Liver (tissue), 8 donors: ENCODE measurements at regions not wholly inside any gene's neighbourhood (a gene's known extent, or its start where the extent isn't known, plus 50 kb on each side); places are given as distances from the start of the nearest gene placed in this dataset.

Experiments
- DNase-seq: peaks from one replicate; pipeline ENCODE4 v3.0.0-alpha.2; 2017; ENCODE audit warnings: low spot score
- H3K27ac ChIP-seq, 2 donors: one replicate each; pipeline ENCODE4 v1.7.0; 2013; ENCODE audit warnings: inconsistent platforms in 2 of 2, low read length in 2 of 2, control low read depth in 1 of 2, low read depth in 1 of 2, mild to moderate bottlenecking in 1 of 2
- H3K27me3 ChIP-seq, 4 donors: one replicate each; pipeline versions ENCODE4 v1.6.1 to v1.7.0; 2013; ENCODE audit warnings: low read length in 3 of 4, inconsistent platforms in 1 of 4, mild to moderate bottlenecking in 1 of 4, moderate library complexity in 1 of 4; ENCODE audit not compliant: control insufficient read depth in 4 of 4, insufficient read depth in 4 of 4
- H3K36me3 ChIP-seq, 4 donors: one replicate each; pipeline versions ENCODE4 v1.6.1 to v1.7.0; 2013; ENCODE audit warnings: low read length in 3 of 4, mild to moderate bottlenecking in 3 of 4, low read depth in 1 of 4, moderate library complexity in 1 of 4; ENCODE audit not compliant: control insufficient read depth in 4 of 4, insufficient read depth in 3 of 4
- H3K4me1 ChIP-seq, 4 donors: one replicate each; pipeline versions ENCODE4 v1.6.1 to v1.7.0; 2013; ENCODE audit warnings: low read length in 3 of 4, mild to moderate bottlenecking in 3 of 4, moderate library complexity in 1 of 4; ENCODE audit not compliant: control insufficient read depth in 4 of 4, insufficient read depth in 4 of 4
- H3K4me3 ChIP-seq, 3 donors: one replicate each; pipeline versions ENCODE4 v1.6.1 to v1.7.0; 2013; ENCODE audit warnings: low read length in 3 of 3, control low read depth in 1 of 3, low read depth in 1 of 3, mild to moderate bottlenecking in 1 of 3
- H3K9ac ChIP-seq, 2 donors: one replicate each; pipeline ENCODE4 v1.7.0; 2013; ENCODE audit warnings: low read length in 2 of 2, mild to moderate bottlenecking in 2 of 2, moderate library complexity in 2 of 2, control low read depth in 1 of 2, low read depth in 1 of 2
- H3K9me3 ChIP-seq, 4 donors: one replicate each; pipeline versions ENCODE4 v1.6.1 to v1.7.0; 2013; ENCODE audit warnings: low read length in 3 of 4; ENCODE audit not compliant: control insufficient read depth in 4 of 4
- ATF3 ChIP-seq: IDR thresholded peaks from 2 replicates; pipeline ENCODE4 v1.6.1; 2016; ENCODE audit warnings: antibody characterized with exemption
- EGR1 ChIP-seq, 2 donors: IDR thresholded peaks; 2 replicates each; pipeline ENCODE4 v1.6.1; 2016 to 2018; ENCODE audit warnings: antibody characterized with exemption in 2 of 2, low read depth in 2 of 2
- FOXA1 ChIP-seq: IDR thresholded peaks from 2 replicates; pipeline ENCODE4 v1.6.1; 2016; ENCODE audit warnings: antibody characterized with exemption
- FOXA2 ChIP-seq: IDR thresholded peaks from 2 replicates; pipeline ENCODE4 v1.6.1; 2016; ENCODE audit warnings: antibody characterized with exemption
- GABPA ChIP-seq, 2 donors: IDR thresholded peaks in 1 of 2; conservative IDR thresholded peaks in 1 of 2; 2 replicates each; pipeline ENCODE4 v1.6.1; 2016; ENCODE audit warnings: antibody characterized with exemption in 2 of 2, mild to moderate bottlenecking in 1 of 2, moderate library complexity in 1 of 2
- HNF4A ChIP-seq, 2 donors: conservative IDR thresholded peaks; 2 replicates each; pipeline ENCODE4 v1.6.1; 2016; ENCODE audit warnings: antibody characterized with exemption in 2 of 2, mild to moderate bottlenecking in 2 of 2
- HNF4G ChIP-seq: IDR thresholded peaks from 2 replicates; pipeline ENCODE4 v1.6.1; 2016; ENCODE audit warnings: antibody characterized with exemption
- JUND ChIP-seq, 2 donors: IDR thresholded peaks; 2 replicates each; pipeline ENCODE4 v1.6.1; 2016; ENCODE audit warnings: antibody characterized with exemption in 2 of 2
- NR2F2 ChIP-seq: IDR thresholded peaks from 2 replicates; pipeline ENCODE4 v1.6.1; 2016; ENCODE audit warnings: antibody characterized with exemption
- RAD21 ChIP-seq, 2 donors: IDR thresholded peaks; 2 replicates each; pipeline ENCODE4 v1.6.1; 2016; ENCODE audit warnings: antibody characterized with exemption in 2 of 2, mild to moderate bottlenecking in 2 of 2
- REST ChIP-seq: IDR thresholded peaks from 2 replicates; pipeline ENCODE4 v1.6.1; 2016; ENCODE audit warnings: antibody characterized with exemption, mild to moderate bottlenecking
- RXRA ChIP-seq, 2 donors: IDR thresholded peaks; 2 replicates each; pipeline ENCODE4 v1.6.1; 2017 to 2018; ENCODE audit warnings: antibody characterized with exemption in 2 of 2, mild to moderate bottlenecking in 1 of 2
- SP1 ChIP-seq: IDR thresholded peaks from 2 replicates; pipeline ENCODE4 v1.6.1; 2018; ENCODE audit warnings: antibody characterized with exemption, mild to moderate bottlenecking
- TAF1 ChIP-seq: conservative IDR thresholded peaks from 2 replicates; pipeline ENCODE4 v1.6.1; 2016; ENCODE audit warnings: antibody characterized with exemption, mild to moderate bottlenecking
- YY1 ChIP-seq: IDR thresholded peaks from 2 replicates; pipeline ENCODE4 v1.6.1; 2016; ENCODE audit warnings: antibody characterized with exemption, mild to moderate bottlenecking
- ZBTB33 ChIP-seq: IDR thresholded peaks from 2 replicates; pipeline ENCODE4 v1.6.1; 2016; ENCODE audit warnings: antibody characterized with exemption
- WGBS: extraction: QIAGEN DNeasy Blood & Tissue Kit; methylation state at CpG from one replicate; pipeline ENCODE4 v1.1.7; 2013; 5-methylcytosine and 5-hydroxymethylcytosine counted together
- TF ChIP-seq, protein P1 (sequence below): IDR thresholded peaks from 2 replicates; pipeline ENCODE4 v1.6.1; 2016; ENCODE audit warnings: antibody characterized with exemption
- TF ChIP-seq, protein P2 (sequence below): fragments of 150-350 bp; IDR thresholded peaks from 2 replicates; pipeline ENCODE4 v1.5.1; 2017; ENCODE audit warnings: improper control_type of control experiment, low read depth, low read length; ENCODE audit not compliant: missing input control
- donor health status: healthy.
- donor health status: healthy.
- donor health status: healthy.
- donor health status: healthy.
- donor health status: healthy.

DNA sequence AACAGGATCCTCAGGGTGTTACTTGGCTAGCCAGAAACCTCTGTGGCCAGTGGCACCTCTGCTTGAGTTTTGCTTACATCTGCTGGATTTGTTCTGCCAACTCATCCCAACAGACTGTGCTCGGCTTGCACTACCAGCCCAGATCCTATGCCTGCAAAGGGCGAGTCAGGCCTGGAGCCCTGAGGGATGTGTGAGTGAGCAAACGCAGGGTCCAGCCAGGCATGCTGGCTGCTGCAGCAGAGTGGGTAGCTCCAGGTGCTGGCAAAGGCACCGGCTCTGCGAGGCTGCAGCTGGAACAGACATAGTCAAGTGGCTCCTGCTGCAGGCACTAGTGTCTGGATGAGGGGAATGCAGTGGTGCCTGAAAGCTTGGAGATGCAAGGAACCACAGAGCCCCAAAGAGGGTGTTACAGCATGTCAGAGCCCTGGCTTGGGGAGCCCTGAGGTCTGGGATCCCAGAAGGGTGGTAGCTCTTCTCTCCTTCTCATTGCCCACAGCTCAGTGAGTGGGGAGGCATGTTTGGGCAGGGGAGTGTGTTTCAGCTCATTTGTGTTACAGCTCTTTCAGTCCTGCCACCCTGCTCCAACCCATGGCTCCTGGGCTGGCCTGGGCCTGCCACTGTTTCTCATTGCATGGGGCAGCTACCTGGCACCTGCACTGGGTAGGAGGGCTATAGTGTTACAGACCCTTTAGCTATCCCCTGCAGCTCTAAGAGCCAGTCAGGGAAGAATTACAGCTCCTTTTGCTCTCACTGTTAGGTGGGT lies 332.6 kb downstream of the TAF11L14 start:
- DNase-seq, result no peak
- 85% methylated on average over 5 of the region's 5 CpGs for WGBS
- Histone ChIP-seq H3K27ac (no peak overlapping the region), H3K9ac (no peak overlapping the region), H3K9me3 (no peaks in the 10 kb centered on the region), H3K36me3 (no peaks in the 10 kb centered on the region), H3K4me1 (no peaks in the 10 kb centered on the region), H3K4me3 (no peak overlapping the region), H3K27me3 (no peaks in the 10 kb centered on the region)
- TF ChIP-seq ATF3 (no peak), RXRA (IDR thresholded peaks at IDR 0.05) (no peak), TAF1 (no peak), EGR1 (IDR thresholded peaks at IDR 0.05; ENCODE audit: low read depth in 2 of 2) (no peak), YY1 (no peak), NR2F2 (no peak), HNF4A (conservative IDR thresholded peaks at IDR 0.05) (no peak), SP1 (no peak), REST (no peak)
- TF ChIP-seq, protein P1, sequence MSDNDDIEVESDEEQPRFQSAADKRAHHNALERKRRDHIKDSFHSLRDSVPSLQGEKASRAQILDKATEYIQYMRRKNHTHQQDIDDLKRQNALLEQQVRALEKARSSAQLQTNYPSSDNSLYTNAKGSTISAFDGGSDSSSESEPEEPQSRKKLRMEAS, result no peak

GRCh38 chr5:17976404-17976803 lies 342.1 kb downstream of the TAF11L14 start:
- H3K9ac ChIP-seq, result no peak overlapping the region
- TF ChIP-seq ATF3, result no peak
- TF ChIP-seq FOXA1, result no peak
- TF ChIP-seq NR2F2, result no peak
- TF ChIP-seq HNF4G, result no peak
- no peak for TF ChIP-seq FOXA2
- no peak for TF ChIP-seq TAF1
- TF ChIP-seq, protein P2, sequence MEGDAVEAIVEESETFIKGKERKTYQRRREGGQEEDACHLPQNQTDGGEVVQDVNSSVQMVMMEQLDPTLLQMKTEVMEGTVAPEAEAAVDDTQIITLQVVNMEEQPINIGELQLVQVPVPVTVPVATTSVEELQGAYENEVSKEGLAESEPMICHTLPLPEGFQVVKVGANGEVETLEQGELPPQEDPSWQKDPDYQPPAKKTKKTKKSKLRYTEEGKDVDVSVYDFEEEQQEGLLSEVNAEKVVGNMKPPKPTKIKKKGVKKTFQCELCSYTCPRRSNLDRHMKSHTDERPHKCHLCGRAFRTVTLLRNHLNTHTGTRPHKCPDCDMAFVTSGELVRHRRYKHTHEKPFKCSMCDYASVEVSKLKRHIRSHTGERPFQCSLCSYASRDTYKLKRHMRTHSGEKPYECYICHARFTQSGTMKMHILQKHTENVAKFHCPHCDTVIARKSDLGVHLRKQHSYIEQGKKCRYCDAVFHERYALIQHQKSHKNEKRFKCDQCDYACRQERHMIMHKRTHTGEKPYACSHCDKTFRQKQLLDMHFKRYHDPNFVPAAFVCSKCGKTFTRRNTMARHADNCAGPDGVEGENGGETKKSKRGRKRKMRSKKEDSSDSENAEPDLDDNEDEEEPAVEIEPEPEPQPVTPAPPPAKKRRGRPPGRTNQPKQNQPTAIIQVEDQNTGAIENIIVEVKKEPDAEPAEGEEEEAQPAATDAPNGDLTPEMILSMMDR, result no peak
- TF ChIP-seq REST, result no peak
- TF ChIP-seq JUND (IDR thresholded peaks at IDR 0.05), result no peak
- TF ChIP-seq RXRA (IDR thresholded peaks at IDR 0.05), result no peak
- TF ChIP-seq SP1, result no peak
- no peak for TF ChIP-seq YY1
- TF ChIP-seq ZBTB33, result no peak
- no peak for TF ChIP-seq HNF4A (conservative IDR thresholded peaks at IDR 0.05)
- TF ChIP-seq, protein P1, result no peak
- no peak for TF ChIP-seq GABPA (IDR thresholded peaks at IDR 0.05 in 1 of 2, conservative IDR thresholded peaks at IDR 0.05 in 1 of 2)
- TF ChIP-seq RAD21 (IDR thresholded peaks at IDR 0.05), result no peak
- no peaks in the 10 kb centered on the region for H3K9me3 ChIP-seq
- DNase-seq, result no peak
- no peak overlapping the region for H3K4me3 ChIP-seq
- H3K27me3 ChIP-seq, result no peaks in the 10 kb centered on the region
- 91% methylated on average over 1 of the region's 1 CpG for WGBS
- no peak overlapping the region for H3K27ac ChIP-seq
- no peaks in the 10 kb centered on the region for H3K4me1 ChIP-seq
- no peaks in the 10 kb centered on the region for H3K36me3 ChIP-seq
